IMR-90 (cell line): ENCODE measurements at regions not wholly inside any gene's neighbourhood (a gene's known extent, or its start where the extent isn't known, plus 50 kb on each side); places are given as distances from the start of the nearest gene placed in this dataset.
"Not testable (repeated sequence)": the region's sequence is repeated elsewhere in the genome, so short reads cannot be mapped to it uniquely, and the experiment has no call there.

ENCODE experiments used
- ATAC-seq: fragments of 200-7000 bp; cut with Tn5 transposase; 2 replicates; pipeline ENCODE4 v1.9.1; 2020; ENCODE audit warnings: low read depth, mild to moderate bottlenecking, moderate library complexity
- BruUV-seq: library from RNA; stranded (reverse); fragments of 400-500 nt; replicated peaks from 2 replicates; lab custom pipeline; 2021; lab: Mats Ljungman, UMichigan
- CTCF ChIA-PET: fragments of 300-600 bp; formaldehyde crosslinking; extraction: SDS; loops from one replicate; lab custom pipeline; 2021; ENCODE audit warnings: antibody characterized with exemption; lab: Yijun Ruan, JAX
- POLR2A ChIA-PET: fragments of 300-600 bp; sonication (Branson Sonifier 250); formaldehyde crosslinking; loops from one replicate; lab custom pipeline; 2022; ENCODE audit warnings: antibody characterized with exemption; ENCODE audit not compliant: unreplicated experiment; lab: Charles Lee
- DNase-seq: peaks from one replicate; pipeline ENCODE4 v3.0.0; 2013
- H2AFZ ChIP-seq: replicated peaks from 2 replicates; pipeline ENCODE3; 2013; ENCODE audit warnings: low read length, mild to moderate bottlenecking; ENCODE audit not compliant: poor library complexity
- H2AK5ac ChIP-seq: 2 replicates; pipeline ENCODE4 v1.6.1; 2013; ENCODE audit warnings: low read depth, low read length, inconsistent platforms
- H2AK9ac ChIP-seq: replicated peaks from 2 replicates; pipeline ENCODE3; 2013; ENCODE audit warnings: mild to moderate bottlenecking, low read depth, low read length, moderate library complexity; ENCODE audit not compliant: poor library complexity
- H2BK120ac ChIP-seq: 2 replicates; pipeline ENCODE4 v1.6.1; 2013; ENCODE audit warnings: low read depth, low read length, inconsistent platforms
- H2BK15ac ChIP-seq: 3 replicates; pipeline ENCODE4 v1.6.1; 2013; ENCODE audit warnings: low read depth, low read length, inconsistent platforms
- H2BK20ac ChIP-seq: 2 replicates; pipeline ENCODE4 v1.6.1; 2013; ENCODE audit warnings: low read depth, mild to moderate bottlenecking, inconsistent platforms, low read length, moderate library complexity
- H2BK5ac ChIP-seq: 2 replicates; pipeline ENCODE4 v1.6.1; 2013; ENCODE audit warnings: mild to moderate bottlenecking, low read depth, low read length, inconsistent platforms; ENCODE audit not compliant: poor library complexity, severe bottlenecking
- H3K14ac ChIP-seq: replicated peaks from 2 replicates; pipeline ENCODE4 v1.6.1; 2013; ENCODE audit warnings: low read depth, low read length, inconsistent platforms
- H3K18ac ChIP-seq: 2 replicates; pipeline ENCODE4 v1.6.1; 2013; ENCODE audit warnings: low read depth, low read length, control low read depth
- H3K23ac ChIP-seq: 2 replicates; pipeline ENCODE4 v1.6.1; 2013; ENCODE audit warnings: low read depth, low read length, inconsistent platforms
- H3K27ac ChIP-seq: 2 replicates; pipeline ENCODE4 v1.5.1; 2013; ENCODE audit warnings: mild to moderate bottlenecking, control low read depth, low read length; ENCODE audit not compliant: insufficient read depth
- H3K27me3 ChIP-seq: 2 replicates; pipeline ENCODE4 v1.6.1; 2013; ENCODE audit warnings: low read length; ENCODE audit not compliant: control insufficient read depth, insufficient read depth
- H3K36me3 ChIP-seq: 2 replicates; pipeline ENCODE4 v1.6.1; 2013; ENCODE audit warnings: low read length, mixed read lengths; ENCODE audit not compliant: control insufficient read depth, insufficient read depth
- H3K4ac ChIP-seq: 2 replicates; pipeline ENCODE4 v1.6.1; 2013; ENCODE audit warnings: low read depth, low read length, inconsistent platforms
- H3K4me1 ChIP-seq: 2 replicates; pipeline ENCODE4 v1.6.1; 2013; ENCODE audit warnings: low read length, mixed read lengths; ENCODE audit not compliant: control insufficient read depth, insufficient read depth
- H3K4me2 ChIP-seq: 2 replicates; pipeline ENCODE4 v1.6.1; 2013; ENCODE audit warnings: low read depth, mild to moderate bottlenecking, control low read depth, low read length, moderate library complexity
- H3K4me3 ChIP-seq: 2 replicates; pipeline ENCODE4 v1.5.1; 2013; ENCODE audit warnings: low read depth, mild to moderate bottlenecking, control low read depth, low read length, moderate library complexity; ENCODE audit not compliant: insufficient read depth
- H3K56ac ChIP-seq: 2 replicates; pipeline ENCODE4 v1.6.1; 2013; ENCODE audit warnings: low read length, inconsistent platforms; ENCODE audit not compliant: insufficient read depth; ENCODE audit errors: extremely low read depth
- H3K79me1 ChIP-seq, 2 experiments: 2 replicates each; pipeline ENCODE4 v1.6.1; 2013; ENCODE audit warnings: low read length in 2 of 2, inconsistent platforms in 1 of 2, low read depth in 1 of 2
- H3K9ac ChIP-seq: 2 replicates; pipeline ENCODE4 v1.6.1; 2013; ENCODE audit warnings: low read depth, low read length, control low read depth
- H3K9me1 ChIP-seq: 2 replicates; pipeline ENCODE4 v1.6.1; 2013; ENCODE audit warnings: low read length, inconsistent platforms; ENCODE audit not compliant: insufficient read depth
- H3K9me3 ChIP-seq: 2 replicates; pipeline ENCODE4 v1.6.1; 2013; ENCODE audit warnings: low read length; ENCODE audit not compliant: control insufficient read depth, insufficient read depth
- H4K20me1 ChIP-seq: 2 replicates; pipeline ENCODE4 v1.6.1; 2013; ENCODE audit warnings: low read length, inconsistent platforms; ENCODE audit not compliant: insufficient read depth
- H4K5ac ChIP-seq: 2 replicates; pipeline ENCODE4 v1.6.1; 2013; ENCODE audit warnings: mild to moderate bottlenecking, low read depth, low read length, control low read depth
- H4K8ac ChIP-seq, 2 experiments: 2 replicates each; pipeline ENCODE4 v1.6.1; 2013; ENCODE audit warnings: low read depth in 2 of 2, low read length in 2 of 2, control low read depth in 1 of 2, inconsistent platforms in 1 of 2
- H4K91ac ChIP-seq: 2 replicates; pipeline ENCODE4 v1.6.1; 2013; ENCODE audit warnings: low read depth, low read length, inconsistent platforms; ENCODE audit not compliant: insufficient read depth
- WGBS, 2 experiments: methylation state at CpG; one replicate each; pipeline versions ENCODE4 v1.1.5 to v1.1.7; 2013; ENCODE audit warnings: missing lambda C conversion rate in 2 of 2; ENCODE audit not compliant: insufficient read length in 1 of 2; ENCODE audit errors: extremely low coverage in 2 of 2; 5-methylcytosine and 5-hydroxymethylcytosine counted together
- dilution Hi-C: fragments of 300-500 bp; cut with HindIII; formaldehyde crosslinking; loops from one replicate; pipeline ENCODE4 v1.14.3; 2018; ENCODE audit warnings: low sequenced_read_pairs; ENCODE audit not compliant: unreplicated experiment
- in situ Hi-C: fragments of 300-500 bp; cut with MboI; formaldehyde crosslinking; loops from 3 replicates; pipeline ENCODE4 v1.14.3; 2019; ENCODE audit warnings: low sequenced_read_pairs, inconsistent platforms, mixed read lengths
- intact Hi-C: fragments of 100-400 bp; cut with micrococcal nuclease; formaldehyde crosslinking; loops from 2 replicates; pipeline ENCODE4 v1.10.0; 2022

DNA sequence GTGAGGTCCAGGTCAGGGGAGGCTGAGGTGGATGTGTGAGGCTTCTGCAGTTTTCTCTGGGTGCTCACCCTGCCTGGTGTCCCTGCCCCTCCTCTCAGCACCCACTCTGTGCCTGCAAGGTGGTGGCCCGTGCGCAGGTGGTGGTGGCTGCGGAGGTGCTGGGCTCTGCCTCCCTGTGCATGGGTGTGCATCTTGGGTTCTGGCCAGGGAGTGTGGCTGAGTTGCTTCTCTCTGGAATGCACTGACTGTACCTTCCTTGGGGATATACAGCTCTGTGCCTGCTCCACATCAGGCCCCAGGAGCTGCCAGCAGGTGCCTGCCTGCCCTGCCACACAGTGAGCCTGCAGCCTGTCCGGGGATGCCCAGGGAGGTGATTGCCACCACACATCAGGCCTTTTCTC, 360.4 kb downstream of the TMEM121 start:
- BruUV-seq, result not testable (repeated sequence)

More for the DNA sequence above, 360.4 kb downstream of the TMEM121 start:
- H3K4me1 ChIP-seq, H2BK20ac ChIP-seq, H3K36me3 ChIP-seq, H2AK5ac ChIP-seq, in situ Hi-C loops, H3K23ac ChIP-seq, H3K27ac ChIP-seq, POLR2A ChIA-PET, H3K79me1 ChIP-seq, H3K9ac ChIP-seq, H3K27me3 ChIP-seq, H4K20me1 ChIP-seq, H3K18ac ChIP-seq, H3K56ac ChIP-seq, H3K4me3 ChIP-seq, H2BK15ac ChIP-seq, H3K4me2 ChIP-seq, H4K91ac ChIP-seq, intact Hi-C loops, CTCF ChIA-PET, H4K8ac ChIP-seq, H2AFZ ChIP-seq, H3K4ac ChIP-seq, dilution Hi-C loops, H2AK9ac ChIP-seq, DNase-seq, H4K5ac ChIP-seq, H2BK120ac ChIP-seq, ATAC-seq, H2BK5ac ChIP-seq, H3K9me1 ChIP-seq, H3K14ac ChIP-seq: not testable (repeated sequence)
- peaks cover 45% of the 10 kb centered on the region for H3K9me3 ChIP-seq
- no CpG with 5 or more reads among the region's 4 CpGs for WGBS, 2 experiments
